PC-3 (cell line): ENCODE measurements at regions not wholly inside any gene's neighbourhood (a gene's known extent, or its start where the extent isn't known, plus 50 kb on each side); places are given as distances from the start of the nearest gene placed in this dataset.

Experiments
- ATAC-seq: fragments of 200-7000 bp; cut with Tn5 transposase; 2 replicates; pipeline ENCODE4 v1.9.1; 2020; ENCODE audit warnings: mild to moderate bottlenecking, moderate library complexity
- BruUV-seq: library from RNA; stranded (reverse); fragments of 400-500 nt; replicated peaks from 2 replicates; lab custom pipeline; 2021; lab: Mats Ljungman, UMichigan
- CTCF ChIA-PET: fragments of 300-600 bp; sonication (Branson Sonifier 250); formaldehyde crosslinking; loops from one replicate; lab custom pipeline; 2022; ENCODE audit warnings: antibody characterized with exemption; lab: Charles Lee
- POLR2A ChIA-PET: fragments of 300-600 bp; sonication (Branson Sonifier 250); formaldehyde crosslinking; loops from one replicate; lab custom pipeline; 2022; ENCODE audit warnings: antibody characterized with exemption; ENCODE audit not compliant: unreplicated experiment; lab: Charles Lee
- DNase-seq: peaks from one replicate; pipeline ENCODE4 v3.0.0-alpha.2; 2015
- H2AFZ ChIP-seq: fragments of 300-600 bp; sonication (generic); 2 replicates; pipeline ENCODE4 v1.6.0; 2016; ENCODE audit warnings: antibody characterized with exemption, low read length
- H3F3A ChIP-seq: fragments of 300-600 bp; sonication (generic); one replicate; pipeline ENCODE4 v1.6.0; 2017; ENCODE audit warnings: antibody characterized with exemption, low read length, control low read depth, mild to moderate bottlenecking; ENCODE audit not compliant: unreplicated experiment
- H3K27ac ChIP-seq: fragments of 300-600 bp; sonication (generic); 2 replicates; pipeline ENCODE4 v1.5.1; 2016; ENCODE audit warnings: mild to moderate bottlenecking, low read length
- H3K27me3 ChIP-seq: fragments of 300-600 bp; sonication (generic); 2 replicates; pipeline ENCODE4 v1.6.1; 2016; ENCODE audit warnings: low read length, mixed read lengths
- H3K36me3 ChIP-seq: fragments of 300-600 bp; sonication (generic); 2 replicates; pipeline ENCODE4 v1.6.1; 2016; ENCODE audit warnings: low read depth, mixed run types, low read length, mixed read lengths
- H3K4me1 ChIP-seq: fragments of 300-600 bp; sonication (generic); 2 replicates; pipeline ENCODE4 v1.5.1; 2016; ENCODE audit warnings: low read length; ENCODE audit not compliant: insufficient read depth
- H3K4me2 ChIP-seq: fragments of 300-600 bp; sonication (generic); 2 replicates; pipeline ENCODE4 v1.6.0; 2016; ENCODE audit warnings: low read length
- H3K4me3 ChIP-seq: fragments of 300-600 bp; sonication (generic); 2 replicates; pipeline ENCODE4 v1.5.1; 2016; ENCODE audit warnings: mild to moderate bottlenecking, low read length, mixed read lengths
- H3K79me2 ChIP-seq: fragments of 300-600 bp; sonication (generic); 2 replicates; pipeline ENCODE4 v1.6.1; 2017; ENCODE audit warnings: low read length, mixed read lengths
- H3K9ac ChIP-seq: fragments of 300-600 bp; sonication (generic); 2 replicates; pipeline ENCODE4 v1.6.0; 2016; ENCODE audit warnings: mild to moderate bottlenecking, low read length
- H3K9me2 ChIP-seq: fragments of 300-600 bp; sonication (generic); replicated peaks from 2 replicates; pipeline ENCODE4 v1.6.1; 2016; ENCODE audit warnings: mixed run types, low read length, mixed read lengths
- H3K9me3 ChIP-seq: fragments of 300-600 bp; sonication (generic); 2 replicates; pipeline ENCODE4 v1.6.1; 2016; ENCODE audit warnings: low read length, mixed read lengths
- H4K20me1 ChIP-seq: fragments of 300-600 bp; sonication (generic); 2 replicates; pipeline ENCODE4 v1.6.1; 2016; ENCODE audit warnings: low read length, mixed read lengths
- EZH2 ChIP-seq: fragments of 300-600 bp; sonication (generic); IDR thresholded peaks from one replicate; pipeline ENCODE4 v1.6.1; 2017; ENCODE audit warnings: antibody characterized with exemption, mild to moderate bottlenecking, low read length; ENCODE audit not compliant: unreplicated experiment
- EZH2phosphoT487 ChIP-seq: fragments of 300-600 bp; sonication (generic); IDR thresholded peaks from 2 replicates; pipeline ENCODE4 v1.6.1; 2018; ENCODE audit warnings: mild to moderate bottlenecking, antibody characterized with exemption, low read length, borderline replicate concordance
- intact Hi-C: fragments of 100-400 bp; cut with micrococcal nuclease; formaldehyde crosslinking; loops from 2 replicates; pipeline ENCODE4 v1.9.0; 2023
- TF ChIP-seq, protein P1 (sequence below): fragments of 300-600 bp; sonication (generic); conservative IDR thresholded peaks from 2 replicates; pipeline ENCODE4 v1.5.1; 2017; ENCODE audit warnings: antibody characterized with exemption, low read depth, mild to moderate bottlenecking, low read length

DNA sequence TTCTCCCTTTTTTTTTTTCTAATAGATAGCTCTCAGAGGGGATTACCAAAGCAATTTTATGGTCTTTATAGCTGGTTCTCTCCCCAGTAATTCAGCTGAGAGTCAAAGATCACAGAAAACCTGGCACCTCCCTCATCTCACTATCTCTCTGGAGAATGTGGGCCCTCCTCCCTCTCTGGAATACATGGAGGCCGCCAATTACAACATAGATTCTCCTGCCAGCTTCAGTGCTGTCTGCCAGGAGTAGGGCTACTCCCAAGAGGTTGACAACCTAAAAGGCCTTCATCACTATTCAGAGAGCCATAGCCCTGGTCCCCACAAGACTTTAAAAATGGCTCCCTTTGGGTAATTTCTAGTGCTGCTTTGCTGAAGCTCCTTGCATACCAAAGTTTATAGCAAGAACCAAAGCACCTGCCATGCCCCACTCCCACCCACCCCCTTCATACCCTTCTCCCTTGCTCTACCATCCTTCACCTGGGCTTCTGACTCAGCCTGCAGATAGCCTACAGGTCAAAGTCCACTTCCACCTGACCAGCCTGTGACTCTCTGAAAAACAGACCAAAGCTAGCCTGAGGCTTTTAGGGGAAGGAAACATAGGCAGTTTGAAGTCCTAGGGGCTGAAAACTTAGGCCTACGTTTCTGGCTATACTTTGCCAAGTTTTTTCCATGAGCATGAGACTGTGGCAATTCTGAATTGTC lies 472.3 kb downstream of the TNS1 start:
- no peak overlapping the region for H3K9ac ChIP-seq
- ChIA-PET POLR2A (no interaction called here), CTCF (no interaction called here)
- H3K9me2 ChIP-seq, result no peaks in the 10 kb centered on the region
- H3K4me2 ChIP-seq, result no peak overlapping the region
- H3K9me3 ChIP-seq, result no peaks in the 10 kb centered on the region
- H3K79me2 ChIP-seq, result no peaks in the 10 kb centered on the region
- no TSS peak for BruUV-seq
- H2AFZ ChIP-seq, result no peak overlapping the region
- no peaks in the 10 kb centered on the region for H3K36me3 ChIP-seq
- no peaks in the 10 kb centered on the region for H3K4me1 ChIP-seq
- intact Hi-C loops, result no loop called here
- no peak overlapping the region for H3K27ac ChIP-seq
- DNase-seq (no peak), ATAC-seq (no peak)
- TF ChIP-seq, protein P1, sequence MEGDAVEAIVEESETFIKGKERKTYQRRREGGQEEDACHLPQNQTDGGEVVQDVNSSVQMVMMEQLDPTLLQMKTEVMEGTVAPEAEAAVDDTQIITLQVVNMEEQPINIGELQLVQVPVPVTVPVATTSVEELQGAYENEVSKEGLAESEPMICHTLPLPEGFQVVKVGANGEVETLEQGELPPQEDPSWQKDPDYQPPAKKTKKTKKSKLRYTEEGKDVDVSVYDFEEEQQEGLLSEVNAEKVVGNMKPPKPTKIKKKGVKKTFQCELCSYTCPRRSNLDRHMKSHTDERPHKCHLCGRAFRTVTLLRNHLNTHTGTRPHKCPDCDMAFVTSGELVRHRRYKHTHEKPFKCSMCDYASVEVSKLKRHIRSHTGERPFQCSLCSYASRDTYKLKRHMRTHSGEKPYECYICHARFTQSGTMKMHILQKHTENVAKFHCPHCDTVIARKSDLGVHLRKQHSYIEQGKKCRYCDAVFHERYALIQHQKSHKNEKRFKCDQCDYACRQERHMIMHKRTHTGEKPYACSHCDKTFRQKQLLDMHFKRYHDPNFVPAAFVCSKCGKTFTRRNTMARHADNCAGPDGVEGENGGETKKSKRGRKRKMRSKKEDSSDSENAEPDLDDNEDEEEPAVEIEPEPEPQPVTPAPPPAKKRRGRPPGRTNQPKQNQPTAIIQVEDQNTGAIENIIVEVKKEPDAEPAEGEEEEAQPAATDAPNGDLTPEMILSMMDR, result no peak
- TF ChIP-seq EZH2phosphoT487 (no peak), EZH2 (no peak)
- no peak overlapping the region for H3K4me3 ChIP-seq
- H4K20me1 ChIP-seq, result no peaks in the 10 kb centered on the region
- peaks cover 25% of the 10 kb centered on the region for H3K27me3 ChIP-seq
- H3F3A ChIP-seq, result no peaks in the 10 kb centered on the region

GRCh38 chr2:217529271-217529670 lies 473.5 kb downstream of the TNS1 start:
- intact Hi-C loops, result no loop called here
- ATAC-seq (no peak), DNase-seq (no peak)
- BruUV-seq, result no TSS peak
- Histone ChIP-seq H3K79me2 (no peaks in the 10 kb centered on the region), H3K9me2 (no peaks in the 10 kb centered on the region), H3F3A (no peaks in the 10 kb centered on the region), H3K36me3 (no peaks in the 10 kb centered on the region), H4K20me1 (no peaks in the 10 kb centered on the region), H2AFZ (no peak overlapping the region), H3K27ac (no peak overlapping the region), H3K4me1 (no peaks in the 10 kb centered on the region), H3K4me3 (no peak overlapping the region), H3K9ac (no peak overlapping the region), H3K9me3 (no peaks in the 10 kb centered on the region), H3K27me3 (peaks cover 23% of the 10 kb centered on the region), H3K4me2 (no peak overlapping the region)
- ChIA-PET POLR2A (no interaction called here), CTCF (no interaction called here)
- TF ChIP-seq, protein P1, result no peak
- TF ChIP-seq EZH2 (no peak), EZH2phosphoT487 (no peak)

- Histone ChIP-seq H3K79me2 (no peaks in the 10 kb centered on the region), H3K9me3 (no peaks in the 10 kb centered on the region), H3K4me1 (no peaks in the 10 kb centered on the region), H3F3A (no peaks in the 10 kb centered on the region), H2AFZ (no peak overlapping the region), H3K4me2 (no peak overlapping the region), H3K9ac (no peak overlapping the region), H3K4me3 (no peak overlapping the region), H4K20me1 (no peaks in the 10 kb centered on the region), H3K36me3 (no peaks in the 10 kb centered on the region), H3K27me3 (peaks cover 23% of the 10 kb centered on the region), H3K27ac (no peak overlapping the region), H3K9me2 (no peaks in the 10 kb centered on the region)
- ChIA-PET POLR2A (no interaction called here), CTCF (no interaction called here)
- intact Hi-C loops, result no loop called here
- no peak for DNase-seq
- no TSS peak for BruUV-seq
- no peak for ATAC-seq
- TF ChIP-seq EZH2 (no peak), EZH2phosphoT487 (no peak)
- TF ChIP-seq, protein P1, result no peak
Measured at GRCh38 chr2:217527590-217528202, 475.1 kb downstream of the TNS1 start.
